ENCODE measurements at regions not wholly inside any gene's neighbourhood (a gene's known extent, or its start where the extent isn't known, plus 50 kb on each side); places are given as distances from the start of the nearest gene placed in this dataset.

- Histone ChIP-seq H3K4me1 (ENCODE audit: control insufficient read depth, insufficient read depth, low read length, poor library complexity, severe bottlenecking) (no peaks in the 10 kb centered on the region), H3K36me3 (ENCODE audit: control insufficient read depth, insufficient read depth, low read length) (no peaks in the 10 kb centered on the region), H3K4me3 (ENCODE audit: extremely low read depth, insufficient read depth, low read length, poor library complexity, severe bottlenecking) (no peak overlapping the region), H3K9me3 (ENCODE audit: control insufficient read depth, low read length) (peaks cover under 1% of the 10 kb centered on the region), H3K27ac (ENCODE audit: low read depth, low read length, severe bottlenecking) (no peak overlapping the region)
- 94 to 100% methylated on average over 2 to 3 of the region's 3 CpGs for WGBS, 2 experiments (ENCODE audit: insufficient coverage in 2 of 2)
Measured at GRCh38 chr10:20726381-20726780, 170.7 kb downstream of the NEBL start.

- no peak overlapping the region for H3K27ac ChIP-seq (ENCODE audit: low read depth, low read length, severe bottlenecking)
- no peaks in the 10 kb centered on the region for H3K36me3 ChIP-seq (ENCODE audit: control insufficient read depth, insufficient read depth, low read length)
- H3K4me3 ChIP-seq (ENCODE audit: extremely low read depth, insufficient read depth, low read length, poor library complexity, severe bottlenecking) = no peak overlapping the region
- H3K4me1 ChIP-seq (ENCODE audit: control insufficient read depth, insufficient read depth, low read length, poor library complexity, severe bottlenecking) = no peaks in the 10 kb centered on the region
- whole genome bisulfite sequencing, 2 experiments (ENCODE audit: insufficient coverage in 2 of 2) = 100% methylated on average over 1 of the region's 1 CpG; no CpG with 5 or more reads in 1 of the 2 experiments
- no peaks in the 10 kb centered on the region for H3K9me3 ChIP-seq (ENCODE audit: control insufficient read depth, low read length)
Measured at GRCh38 chr10:20714979-20715378, 182.1 kb downstream of the NEBL start.

- Histone ChIP-seq H3K27ac (ENCODE audit: low read depth, low read length, severe bottlenecking) (no peak overlapping the region), H3K36me3 (ENCODE audit: control insufficient read depth, insufficient read depth, low read length) (no peaks in the 10 kb centered on the region), H3K4me3 (ENCODE audit: extremely low read depth, insufficient read depth, low read length, poor library complexity, severe bottlenecking) (no peak overlapping the region), H3K4me1 (ENCODE audit: control insufficient read depth, insufficient read depth, low read length, poor library complexity, severe bottlenecking) (no peaks in the 10 kb centered on the region), H3K9me3 (ENCODE audit: control insufficient read depth, low read length) (no peaks in the 10 kb centered on the region)
- WGBS, 2 experiments (ENCODE audit: insufficient coverage in 2 of 2) = 0% methylated on average over 1 of the region's 1 CpG
Measured at GRCh38 chr10:20714518-20714917, 182.6 kb downstream of the NEBL start.

- Histone ChIP-seq H3K4me1 (ENCODE audit: control insufficient read depth, insufficient read depth, low read length, poor library complexity, severe bottlenecking) (no peaks in the 10 kb centered on the region), H3K27ac (ENCODE audit: low read depth, low read length, severe bottlenecking) (no peak overlapping the region), H3K36me3 (ENCODE audit: control insufficient read depth, insufficient read depth, low read length) (no peaks in the 10 kb centered on the region), H3K4me3 (ENCODE audit: extremely low read depth, insufficient read depth, low read length, poor library complexity, severe bottlenecking) (no peak overlapping the region), H3K9me3 (ENCODE audit: control insufficient read depth, low read length) (no peaks in the 10 kb centered on the region)
- 87 to 100% methylated on average over 1 of the region's 1 CpG for WGBS, 2 experiments (ENCODE audit: insufficient coverage in 2 of 2)
Measured at GRCh38 chr10:20713420-20713819, 183.7 kb downstream of the NEBL start.

GRCh38 chr10:20712774-20713173 lies 184.3 kb downstream of the NEBL start:
- Histone ChIP-seq H3K4me1 (ENCODE audit: control insufficient read depth, insufficient read depth, low read length, poor library complexity, severe bottlenecking) (no peaks in the 10 kb centered on the region), H3K36me3 (ENCODE audit: control insufficient read depth, insufficient read depth, low read length) (no peaks in the 10 kb centered on the region), H3K27ac (ENCODE audit: low read depth, low read length, severe bottlenecking) (no peak overlapping the region), H3K9me3 (ENCODE audit: control insufficient read depth, low read length) (no peaks in the 10 kb centered on the region), H3K4me3 (ENCODE audit: extremely low read depth, insufficient read depth, low read length, poor library complexity, severe bottlenecking) (no peak overlapping the region)
- no CpG with 5 or more reads among the region's 1 CpG for WGBS, 2 experiments (ENCODE audit: insufficient coverage in 2 of 2)

GRCh38 chr10:20709708-20710107 lies 187.4 kb downstream of the NEBL start:
- WGBS, 2 experiments (ENCODE audit: insufficient coverage in 2 of 2) = 86% methylated on average over 2 of the region's 2 CpGs; no CpG with 5 or more reads in 1 of the 2 experiments
- H3K4me1 ChIP-seq (ENCODE audit: control insufficient read depth, insufficient read depth, low read length, poor library complexity, severe bottlenecking) = no peaks in the 10 kb centered on the region
- no peaks in the 10 kb centered on the region for H3K9me3 ChIP-seq (ENCODE audit: control insufficient read depth, low read length)
- no peak overlapping the region for H3K4me3 ChIP-seq (ENCODE audit: extremely low read depth, insufficient read depth, low read length, poor library complexity, severe bottlenecking)
- H3K36me3 ChIP-seq (ENCODE audit: control insufficient read depth, insufficient read depth, low read length) = no peaks in the 10 kb centered on the region
- H3K27ac ChIP-seq (ENCODE audit: low read depth, low read length, severe bottlenecking) = no peak overlapping the region

GRCh38 chr10:20708305-20708704 lies 188.8 kb downstream of the NEBL start:
- H3K9me3 ChIP-seq (ENCODE audit: control insufficient read depth, low read length) = no peaks in the 10 kb centered on the region
- WGBS, 2 experiments (ENCODE audit: insufficient coverage in 2 of 2) = 88 to 93% methylated on average over 2 to 3 of the region's 4 CpGs
- H3K4me1 ChIP-seq (ENCODE audit: control insufficient read depth, insufficient read depth, low read length, poor library complexity, severe bottlenecking) = no peaks in the 10 kb centered on the region
- H3K27ac ChIP-seq (ENCODE audit: low read depth, low read length, severe bottlenecking) = no peak overlapping the region
- no peaks in the 10 kb centered on the region for H3K36me3 ChIP-seq (ENCODE audit: control insufficient read depth, insufficient read depth, low read length)
- no peak overlapping the region for H3K4me3 ChIP-seq (ENCODE audit: extremely low read depth, insufficient read depth, low read length, poor library complexity, severe bottlenecking)

GRCh38 chr10:20707251-20707650 lies 189.9 kb downstream of the NEBL start:
- Histone ChIP-seq H3K9me3 (ENCODE audit: control insufficient read depth, low read length) (no peaks in the 10 kb centered on the region), H3K4me1 (ENCODE audit: control insufficient read depth, insufficient read depth, low read length, poor library complexity, severe bottlenecking) (no peaks in the 10 kb centered on the region), H3K27ac (ENCODE audit: low read depth, low read length, severe bottlenecking) (no peak overlapping the region), H3K4me3 (ENCODE audit: extremely low read depth, insufficient read depth, low read length, poor library complexity, severe bottlenecking) (no peak overlapping the region), H3K36me3 (ENCODE audit: control insufficient read depth, insufficient read depth, low read length) (no peaks in the 10 kb centered on the region)
- WGBS, 2 experiments (ENCODE audit: insufficient coverage in 2 of 2) = 88% methylated on average over 2 of the region's 3 CpGs; no CpG with 5 or more reads in 1 of the 2 experiments

GRCh38 chr10:20698837-20699236 lies 198.3 kb downstream of the NEBL start:
- Histone ChIP-seq H3K4me3 (ENCODE audit: extremely low read depth, insufficient read depth, low read length, poor library complexity, severe bottlenecking) (no peak overlapping the region), H3K27ac (ENCODE audit: low read depth, low read length, severe bottlenecking) (no peak overlapping the region), H3K36me3 (ENCODE audit: control insufficient read depth, insufficient read depth, low read length) (no peaks in the 10 kb centered on the region), H3K4me1 (ENCODE audit: control insufficient read depth, insufficient read depth, low read length, poor library complexity, severe bottlenecking) (peaks cover 4% of the 10 kb centered on the region), H3K9me3 (ENCODE audit: control insufficient read depth, low read length) (no peaks in the 10 kb centered on the region)

- Histone ChIP-seq H3K36me3 (ENCODE audit: control insufficient read depth, insufficient read depth, low read length) (no peaks in the 10 kb centered on the region), H3K4me3 (ENCODE audit: extremely low read depth, insufficient read depth, low read length, poor library complexity, severe bottlenecking) (no peak overlapping the region), H3K9me3 (ENCODE audit: control insufficient read depth, low read length) (no peaks in the 10 kb centered on the region), H3K4me1 (ENCODE audit: control insufficient read depth, insufficient read depth, low read length, poor library complexity, severe bottlenecking) (peaks cover 7% of the 10 kb centered on the region), H3K27ac (ENCODE audit: low read depth, low read length, severe bottlenecking) (peak overlapping the region; percentile 36)
Measured at GRCh38 chr10:20694296-20694695, 202.8 kb downstream of the NEBL start.

- Histone ChIP-seq H3K4me1 (ENCODE audit: control insufficient read depth, insufficient read depth, low read length, poor library complexity, severe bottlenecking) (peaks cover 5% of the 10 kb centered on the region), H3K36me3 (ENCODE audit: control insufficient read depth, insufficient read depth, low read length) (no peaks in the 10 kb centered on the region), H3K27ac (ENCODE audit: low read depth, low read length, severe bottlenecking) (no peak overlapping the region), H3K9me3 (ENCODE audit: control insufficient read depth, low read length) (no peaks in the 10 kb centered on the region), H3K4me3 (ENCODE audit: extremely low read depth, insufficient read depth, low read length, poor library complexity, severe bottlenecking) (no peak overlapping the region)
- WGBS, 2 experiments (ENCODE audit: insufficient coverage in 2 of 2) = 82 to 83% methylated on average over 5 of the region's 7 CpGs
Measured at GRCh38 chr10:20688797-20689544, 208.1 kb downstream of the NEBL start.
